Frontal cortex (tissue), 3 donors: ENCODE measurements at regions not wholly inside any gene's neighbourhood (a gene's known extent, or its start where the extent isn't known, plus 50 kb on each side); places are given as distances from the start of the nearest gene placed in this dataset.

Experiments used
- DNase-seq, 2 donors: peaks; one replicate each; pipeline ENCODE4 v3.0.0; 2012; ENCODE audit warnings: low spot score in 2 of 2
- FAIRE-seq: peaks from 2 replicates; lab custom pipeline; 2012; peaks lifted over from hg19 to GRCh38; lab: Jason Lieb, UNC
- donor health status: control.
- donor health status: control.
- donor health status: control.

GRCh38 chr6:56299916-56300315 is 52.5 kb upstream of the COL21A1 start:
- DNase-seq, result no peak
- no peak for FAIRE-seq

GRCh38 chr6:56297022-56297989 is 49.9 kb upstream of the COL21A1 start:
- DNase-seq (no peak), FAIRE-seq (no peak)
